ACC112 (cell line): ENCODE measurements at regions not wholly inside any gene's neighbourhood (a gene's known extent, or its start where the extent isn't known, plus 50 kb on each side); places are given as distances from the start of the nearest gene placed in this dataset.

Experiments used
- H2AFZ ChIP-seq: fragments of 200-600 bp; sonication (generic); one replicate; pipeline ENCODE4 v1.6.0; 2017; ENCODE audit warnings: antibody characterized with exemption, low read length; ENCODE audit not compliant: unreplicated experiment
- H3K27ac ChIP-seq: fragments of 200-600 bp; sonication (generic); 2 replicates; pipeline ENCODE4 v1.5.1; 2014; ENCODE audit warnings: low read depth, mild to moderate bottlenecking, antibody characterized with exemption, low read length, moderate library complexity
- H3K27me3 ChIP-seq: fragments of 200-600 bp; sonication (generic); 2 replicates; pipeline ENCODE4 v1.6.1; 2014; ENCODE audit warnings: mild to moderate bottlenecking, antibody characterized with exemption, low read length, moderate library complexity, mixed read lengths; ENCODE audit not compliant: insufficient read depth
- H3K36me3 ChIP-seq: fragments of 200-600 bp; sonication (generic); 2 replicates; pipeline ENCODE4 v1.6.1; 2016; ENCODE audit warnings: mild to moderate bottlenecking, antibody characterized with exemption, low read length, moderate library complexity, mixed read lengths; ENCODE audit not compliant: insufficient read depth
- H3K4me1 ChIP-seq: fragments of 200-600 bp; sonication (generic); one replicate; pipeline ENCODE4 v1.6.1; 2016; ENCODE audit warnings: low read length, mixed read lengths; ENCODE audit not compliant: insufficient read depth, unreplicated experiment, control insufficient read depth
- H3K4me3 ChIP-seq: fragments of 200-600 bp; sonication (generic); 2 replicates; pipeline ENCODE4 v1.5.1; 2014; ENCODE audit warnings: mild to moderate bottlenecking, low read depth, low read length
- H3K79me2 ChIP-seq: fragments of 200-600 bp; sonication (generic); one replicate; pipeline ENCODE4 v1.6.0; 2016; ENCODE audit warnings: low read length; ENCODE audit not compliant: control insufficient read depth, unreplicated experiment, insufficient read depth

- no peak overlapping the region for H2AFZ ChIP-seq
- no peaks in the 10 kb centered on the region for H3K79me2 ChIP-seq
- H3K36me3 ChIP-seq = no peaks in the 10 kb centered on the region
- no peak overlapping the region for H3K27ac ChIP-seq
- H3K4me3 ChIP-seq = no peak overlapping the region
- no peaks in the 10 kb centered on the region for H3K4me1 ChIP-seq
- no peaks in the 10 kb centered on the region for H3K27me3 ChIP-seq
Observed at GRCh38 chr6:14930366-14930989, 315.4 kb upstream of the JARID2 start.

GRCh38 chr6:14932485-14933182 lies 313.2 kb upstream of the JARID2 start:
- no peak overlapping the region for H2AFZ ChIP-seq
- H3K4me3 ChIP-seq = no peak overlapping the region
- H3K36me3 ChIP-seq = no peaks in the 10 kb centered on the region
- no peaks in the 10 kb centered on the region for H3K27me3 ChIP-seq
- H3K79me2 ChIP-seq = no peaks in the 10 kb centered on the region
- no peak overlapping the region for H3K27ac ChIP-seq
- no peaks in the 10 kb centered on the region for H3K4me1 ChIP-seq

- no peak overlapping the region for H2AFZ ChIP-seq
Observed at GRCh38 chr6:14933183-14933544, 312.7 kb upstream of the JARID2 start.

GRCh38 chr6:14934013-14934412 lies 311.9 kb upstream of the JARID2 start:
- H3K36me3 ChIP-seq = no peaks in the 10 kb centered on the region
- no peaks in the 10 kb centered on the region for H3K79me2 ChIP-seq
- no peaks in the 10 kb centered on the region for H3K27me3 ChIP-seq
- no peak overlapping the region for H3K4me3 ChIP-seq
- H3K27ac ChIP-seq = no peak overlapping the region
- no peaks in the 10 kb centered on the region for H3K4me1 ChIP-seq
- H2AFZ ChIP-seq = no peak overlapping the region

More at GRCh38 chr6:14933183-14933544, 312.7 kb upstream of the JARID2 start:
- H3K4me3 ChIP-seq = no peak overlapping the region
- no peaks in the 10 kb centered on the region for H3K4me1 ChIP-seq
- no peaks in the 10 kb centered on the region for H3K36me3 ChIP-seq
- no peaks in the 10 kb centered on the region for H3K79me2 ChIP-seq
- H3K27ac ChIP-seq = no peak overlapping the region
- no peaks in the 10 kb centered on the region for H3K27me3 ChIP-seq

- Histone ChIP-seq H2AFZ (no peak overlapping the region), H3K27me3 (no peaks in the 10 kb centered on the region), H3K27ac (no peak overlapping the region), H3K36me3 (no peaks in the 10 kb centered on the region), H3K4me1 (no peaks in the 10 kb centered on the region), H3K4me3 (no peak overlapping the region), H3K79me2 (no peaks in the 10 kb centered on the region)
Observed at GRCh38 chr6:14934844-14935243, 311.0 kb upstream of the JARID2 start.

GRCh38 chr6:14936861-14937260 lies 309.0 kb upstream of the JARID2 start:
- no peaks in the 10 kb centered on the region for H3K27me3 ChIP-seq
- H2AFZ ChIP-seq = no peak overlapping the region
- no peak overlapping the region for H3K27ac ChIP-seq
- no peak overlapping the region for H3K4me3 ChIP-seq
- H3K36me3 ChIP-seq = no peaks in the 10 kb centered on the region
- H3K4me1 ChIP-seq = no peaks in the 10 kb centered on the region
- H3K79me2 ChIP-seq = no peaks in the 10 kb centered on the region

- H3K27me3 ChIP-seq = no peaks in the 10 kb centered on the region
- no peak overlapping the region for H2AFZ ChIP-seq
- H3K36me3 ChIP-seq = no peaks in the 10 kb centered on the region
- H3K79me2 ChIP-seq = no peaks in the 10 kb centered on the region
- H3K4me3 ChIP-seq = no peak overlapping the region
- H3K27ac ChIP-seq = no peak overlapping the region
- no peaks in the 10 kb centered on the region for H3K4me1 ChIP-seq
Observed at GRCh38 chr6:14943116-14943515, 302.8 kb upstream of the JARID2 start.

- Histone ChIP-seq H3K79me2 (no peaks in the 10 kb centered on the region), H2AFZ (no peak overlapping the region), H3K4me1 (no peaks in the 10 kb centered on the region), H3K4me3 (no peak overlapping the region), H3K36me3 (no peaks in the 10 kb centered on the region), H3K27ac (no peak overlapping the region), H3K27me3 (no peaks in the 10 kb centered on the region)
Observed at GRCh38 chr6:14944593-14944992, 301.3 kb upstream of the JARID2 start.

GRCh38 chr6:14945461-14946185 lies 300.2 kb upstream of the JARID2 start:
- H3K27ac ChIP-seq = no peak overlapping the region
- no peak overlapping the region for H3K4me3 ChIP-seq
- H3K4me1 ChIP-seq = no peaks in the 10 kb centered on the region
- no peak overlapping the region for H2AFZ ChIP-seq
- H3K27me3 ChIP-seq = no peaks in the 10 kb centered on the region
- H3K36me3 ChIP-seq = no peaks in the 10 kb centered on the region
- no peaks in the 10 kb centered on the region for H3K79me2 ChIP-seq

GRCh38 chr6:14946753-14947152 lies 299.1 kb upstream of the JARID2 start:
- Histone ChIP-seq H3K36me3 (no peaks in the 10 kb centered on the region), H3K4me3 (no peak overlapping the region), H2AFZ (no peak overlapping the region), H3K4me1 (no peaks in the 10 kb centered on the region), H3K27ac (no peak overlapping the region), H3K27me3 (no peaks in the 10 kb centered on the region), H3K79me2 (no peaks in the 10 kb centered on the region)
